ENCODE measurements at regions not wholly inside any gene's neighbourhood (a gene's known extent, or its start where the extent isn't known, plus 50 kb on each side); places are given as distances from the start of the nearest gene placed in this dataset.
"Not testable (repeated sequence)": the region's sequence is repeated elsewhere in the genome, so short reads cannot be mapped to it uniquely, and the experiment has no call there.

- not testable (repeated sequence) for TF ChIP-seq CTCF (IDR thresholded peaks at IDR 0.05; ENCODE audit: borderline replicate concordance, extremely low read depth, low read length, poor library complexity, severe bottlenecking); EZH2 (IDR thresholded peaks at IDR 0.05; ENCODE audit: borderline replicate concordance, low read depth, low read length, severe bottlenecking)
Observed at GRCh38 chr6:58358452-58358851, 1041.0 kb downstream of the PRIM2 start.

All from DND-41 (cell line).